Islet of Langerhans (tissue), 1 donor: ENCODE measurements at regions not wholly inside any gene's neighbourhood (a gene's known extent, or its start where the extent isn't known, plus 50 kb on each side); places are given as distances from the start of the nearest gene placed in this dataset.
"Not testable (repeated sequence)": the region's sequence is repeated elsewhere in the genome, so short reads cannot be mapped to it uniquely, and the experiment has no call there.

Experiments used
- FAIRE-seq: peaks from one replicate; lab custom pipeline; 2011; peaks lifted over from hg19 to GRCh38; lab: Jason Lieb, UNC

DNA sequence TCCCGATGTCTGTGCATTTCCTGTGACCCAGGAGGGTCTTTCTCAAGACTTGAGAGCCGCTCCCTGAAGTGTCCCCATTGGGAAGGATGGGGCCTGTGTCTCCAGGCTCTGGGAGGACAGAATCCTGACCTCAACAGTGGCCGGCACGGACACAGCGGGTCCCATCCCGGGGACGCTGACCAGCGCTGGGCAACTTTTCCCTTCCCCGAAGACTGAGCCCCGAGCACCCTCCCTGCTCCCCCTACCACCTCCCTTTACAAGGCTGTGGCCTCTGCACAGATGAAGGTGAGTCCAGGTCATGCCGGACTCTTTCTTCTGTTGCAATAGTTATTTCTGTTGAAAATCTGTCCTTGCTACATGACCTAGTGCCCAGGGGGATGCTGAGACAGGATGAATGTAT, 135.7 kb downstream of the TMEM121 start:
- not testable (repeated sequence) for FAIRE-seq

DNA sequence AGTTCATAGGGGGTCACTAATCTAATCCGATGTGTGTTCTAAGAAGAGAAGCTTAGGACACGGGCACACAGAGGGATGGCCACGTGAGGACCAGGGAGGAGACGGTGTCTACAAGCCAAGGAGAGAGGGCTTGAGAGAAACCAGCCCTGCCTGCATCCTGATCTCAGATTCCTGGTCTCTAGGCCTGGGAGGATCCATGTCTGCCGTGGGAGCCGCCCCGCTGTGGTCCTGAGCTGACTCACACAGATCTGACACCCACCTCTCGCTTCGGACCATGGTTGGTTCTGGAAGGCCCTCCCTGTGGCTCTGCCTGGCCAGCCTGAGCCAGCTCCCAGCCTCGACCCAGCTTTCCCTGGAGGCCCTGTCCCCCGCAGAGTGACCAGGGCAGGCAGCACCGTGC, 136.2 kb downstream of the TMEM121 start:
- not testable (repeated sequence) for FAIRE-seq

DNA sequence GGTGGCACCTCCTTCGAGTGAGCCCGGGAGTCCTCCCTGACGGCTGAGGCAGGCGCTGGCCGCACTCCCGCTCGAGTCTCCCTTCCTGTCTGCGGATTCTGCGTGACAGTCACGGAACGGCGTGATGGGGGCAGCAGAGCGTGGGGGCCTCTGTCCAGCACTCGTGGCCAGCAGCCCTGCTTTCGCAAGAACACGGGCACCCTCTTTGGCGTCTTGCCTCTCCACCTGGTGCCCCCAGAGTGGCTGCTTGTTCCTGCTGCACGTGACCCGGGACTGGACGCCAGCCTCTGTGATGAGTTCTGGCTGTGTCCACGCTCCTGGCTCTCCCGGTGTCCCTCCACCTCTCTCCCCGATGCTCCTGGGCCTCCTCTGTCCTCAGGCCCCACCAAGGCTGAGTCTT, 136.9 kb downstream of the TMEM121 start:
- FAIRE-seq: not testable (repeated sequence)

DNA sequence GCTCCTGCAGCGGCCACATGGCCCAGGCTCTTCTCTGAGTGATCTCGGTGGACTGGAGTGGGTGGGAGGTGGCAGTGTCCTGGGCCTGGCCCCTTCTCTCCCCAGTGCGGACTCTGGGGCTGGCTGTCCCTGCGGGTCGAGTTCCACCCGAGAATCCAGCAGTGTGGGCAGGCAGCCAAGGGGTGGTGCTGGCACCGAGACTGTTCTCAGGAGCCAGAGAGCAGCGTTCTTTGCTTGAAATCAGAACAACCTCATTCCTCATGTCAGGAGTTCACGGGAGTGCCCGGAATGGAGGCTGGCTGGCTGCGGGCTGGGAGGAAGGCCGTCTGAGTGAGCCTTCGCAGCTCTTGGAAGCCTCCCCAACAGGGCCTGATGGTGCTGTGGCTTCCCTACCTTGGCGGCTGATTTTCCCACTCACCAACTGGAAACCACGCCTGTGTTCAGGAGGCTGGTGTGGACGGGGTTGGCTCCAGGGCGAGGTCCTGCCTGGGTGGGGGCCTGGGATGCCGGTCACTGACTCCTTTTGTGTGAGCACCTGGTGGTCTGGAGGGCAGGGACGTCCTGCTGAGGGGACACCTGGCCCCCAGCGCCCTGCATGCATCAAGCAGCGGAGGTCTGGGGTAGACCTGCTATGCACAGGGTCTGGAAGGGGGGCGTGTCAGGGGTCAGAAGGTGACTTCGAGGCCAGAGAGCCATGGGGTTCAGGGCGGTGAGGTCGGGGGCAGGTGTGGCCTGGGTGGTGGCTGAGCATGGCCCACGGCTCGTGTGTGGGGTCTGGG, 137.6 kb downstream of the TMEM121 start:
- FAIRE-seq: not testable (repeated sequence)

DNA sequence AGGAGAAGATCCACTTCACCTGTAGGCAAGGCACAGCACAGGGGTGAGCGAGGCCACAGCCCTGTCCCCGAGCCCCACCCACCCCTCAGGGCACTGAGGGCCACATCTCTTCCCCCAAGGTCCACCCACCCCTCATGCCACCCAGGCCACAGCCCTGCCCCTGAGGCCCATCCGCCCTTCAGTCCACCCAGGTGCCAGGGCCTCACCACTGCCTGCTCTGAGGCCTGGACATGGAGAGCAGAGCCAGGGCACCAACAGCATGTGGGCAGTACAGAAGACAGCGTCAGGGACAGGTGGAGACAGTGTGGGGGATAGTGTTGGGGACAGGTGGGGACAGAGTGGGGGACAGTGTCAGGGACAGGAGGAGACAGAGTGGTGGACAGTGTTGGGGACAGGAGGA, 138.3 kb downstream of the TMEM121 start:
- no peak for FAIRE-seq

DNA sequence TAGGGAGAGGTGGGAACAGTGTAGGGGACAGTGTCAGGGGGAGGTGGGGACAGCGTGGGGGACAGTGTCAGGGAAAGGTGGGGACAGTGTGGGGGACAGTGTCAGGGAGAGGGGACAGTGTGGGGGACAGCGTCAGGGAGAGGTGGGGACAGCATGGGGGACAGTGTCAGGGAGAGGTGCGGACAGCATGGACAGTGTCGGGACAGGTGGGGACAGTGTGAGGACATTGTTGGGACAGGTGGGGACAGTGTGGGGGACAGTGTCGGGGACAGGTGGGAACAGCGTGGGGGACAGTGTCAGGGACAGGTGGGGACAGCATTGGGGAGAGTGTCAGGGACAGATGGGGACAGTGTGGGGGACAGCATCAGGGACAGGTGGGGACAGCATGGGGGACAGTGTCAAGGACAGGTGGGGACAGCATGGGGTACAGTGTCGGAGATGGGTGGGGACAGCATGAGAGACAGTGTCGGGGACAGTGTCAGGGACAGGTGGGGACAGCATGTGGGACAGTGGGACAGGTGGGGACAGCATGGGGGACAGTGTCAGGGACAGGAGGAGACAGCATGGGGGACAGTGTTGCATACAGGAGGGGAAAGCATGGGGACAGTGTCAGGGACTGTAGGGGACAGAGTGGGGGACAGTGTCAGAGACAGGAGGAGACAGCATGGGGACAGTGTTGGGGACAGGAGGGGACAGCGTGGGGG, 139.0 kb downstream of the TMEM121 start:
- FAIRE-seq: no peak

DNA sequence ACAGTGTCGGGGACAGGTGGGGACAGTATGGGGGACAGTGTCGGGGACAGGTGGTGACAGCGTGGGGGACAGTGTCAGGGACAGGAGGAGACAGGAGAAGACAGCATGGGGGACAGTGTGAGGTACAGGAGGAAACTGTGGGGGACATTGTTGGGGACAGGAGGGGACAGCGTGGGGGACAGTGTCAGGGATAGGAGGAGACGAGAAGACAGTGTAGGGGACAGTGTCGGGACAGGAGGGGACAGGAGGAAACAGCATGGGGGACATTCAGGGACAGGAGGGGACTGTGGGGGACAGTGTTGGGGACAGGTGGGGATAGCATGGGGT, 139.5 kb downstream of the TMEM121 start:
- FAIRE-seq: no peak

DNA sequence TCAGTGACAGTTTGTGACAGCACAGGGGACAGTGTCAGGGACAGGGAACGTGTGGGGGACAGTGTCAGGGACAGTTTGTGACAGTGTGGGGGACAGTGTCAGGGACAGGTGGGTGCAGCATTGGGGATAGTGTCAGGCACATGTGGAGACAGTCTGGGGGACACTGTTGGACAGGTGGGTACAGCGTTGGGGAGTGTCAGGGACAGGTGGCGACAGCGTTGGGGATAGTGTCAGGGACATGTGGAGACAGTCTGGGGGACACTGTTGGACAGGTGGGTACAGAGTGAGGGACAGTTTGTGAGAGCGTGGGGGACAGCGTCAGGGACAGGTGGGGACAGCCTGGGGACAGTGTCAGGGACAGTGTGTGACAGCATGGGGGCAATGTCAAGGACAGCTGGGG, 140.0 kb downstream of the TMEM121 start:
- no peak for FAIRE-seq

DNA sequence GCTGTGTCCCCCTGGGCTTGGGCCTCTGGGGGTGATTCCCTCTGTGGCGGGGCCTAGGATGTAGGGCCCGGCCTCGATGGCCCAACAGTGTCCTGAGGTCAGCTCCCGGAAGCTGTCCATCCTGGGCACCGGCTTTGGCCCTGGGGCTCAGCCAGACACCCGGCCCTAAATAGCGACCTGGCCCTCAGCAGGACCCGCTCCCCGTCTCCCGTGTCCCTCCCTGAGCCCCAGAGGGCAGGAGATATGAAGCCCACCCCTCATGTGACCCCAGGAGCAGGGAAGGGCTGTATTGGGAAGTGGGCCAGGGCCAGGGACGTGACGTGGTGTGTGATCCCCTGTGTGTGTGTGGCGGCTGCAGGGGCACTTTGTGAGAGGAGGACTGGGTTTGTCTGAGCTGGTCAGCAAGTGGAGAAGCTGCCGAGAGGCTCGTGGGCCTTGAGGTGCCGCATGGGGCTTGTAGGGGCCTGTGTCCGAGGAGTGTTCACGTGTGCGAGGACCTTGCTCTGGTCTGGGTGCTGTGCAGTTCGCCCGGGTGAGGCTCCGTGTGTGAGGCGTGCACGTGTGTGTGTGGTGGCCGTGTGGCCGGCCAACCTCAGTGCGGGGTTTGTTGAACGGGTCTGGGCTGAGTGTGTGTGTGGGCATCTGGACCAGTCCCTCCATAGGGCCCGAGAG, 140.7 kb downstream of the TMEM121 start:
- FAIRE-seq: not testable (repeated sequence)

DNA sequence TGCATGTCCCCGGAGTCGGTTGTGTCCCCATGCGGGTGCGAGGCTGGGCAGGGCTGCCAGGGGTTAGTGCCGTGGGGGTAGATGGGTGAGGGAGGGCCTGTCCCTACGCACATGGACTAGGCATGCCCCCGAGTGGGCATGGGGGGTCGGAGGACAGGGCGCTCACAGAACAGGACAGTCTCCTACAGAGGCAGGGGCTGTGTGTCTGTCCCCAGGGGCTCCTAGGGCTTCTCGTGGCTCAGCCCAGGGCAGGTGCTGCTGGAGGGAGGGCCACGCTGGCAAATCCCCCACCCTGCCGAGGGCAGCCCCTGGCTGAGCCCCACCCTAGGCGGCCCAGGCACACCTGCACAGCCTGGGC, 141.3 kb downstream of the TMEM121 start:
- FAIRE-seq: not testable (repeated sequence)

DNA sequence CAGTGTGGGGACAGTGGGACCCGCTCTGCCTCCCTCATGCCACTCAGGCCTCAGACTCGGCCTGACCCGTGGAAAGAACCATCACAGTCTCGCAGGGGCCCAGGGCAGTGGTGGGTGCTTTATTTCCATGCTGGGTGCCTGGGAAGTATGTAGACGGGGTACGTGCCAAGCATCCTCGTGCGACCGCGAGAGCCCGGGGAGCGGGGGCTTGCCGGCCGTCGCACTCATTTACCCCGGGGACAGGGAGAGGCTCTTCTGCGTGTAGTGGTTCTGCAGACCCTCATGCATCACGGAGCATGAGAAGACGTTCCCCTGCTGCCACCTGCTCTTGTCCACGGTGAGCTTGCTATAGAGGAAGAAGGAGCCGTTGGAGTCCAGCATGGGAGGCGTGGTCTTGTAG, 141.6 kb downstream of the TMEM121 start:
- FAIRE-seq: not testable (repeated sequence)

DNA sequence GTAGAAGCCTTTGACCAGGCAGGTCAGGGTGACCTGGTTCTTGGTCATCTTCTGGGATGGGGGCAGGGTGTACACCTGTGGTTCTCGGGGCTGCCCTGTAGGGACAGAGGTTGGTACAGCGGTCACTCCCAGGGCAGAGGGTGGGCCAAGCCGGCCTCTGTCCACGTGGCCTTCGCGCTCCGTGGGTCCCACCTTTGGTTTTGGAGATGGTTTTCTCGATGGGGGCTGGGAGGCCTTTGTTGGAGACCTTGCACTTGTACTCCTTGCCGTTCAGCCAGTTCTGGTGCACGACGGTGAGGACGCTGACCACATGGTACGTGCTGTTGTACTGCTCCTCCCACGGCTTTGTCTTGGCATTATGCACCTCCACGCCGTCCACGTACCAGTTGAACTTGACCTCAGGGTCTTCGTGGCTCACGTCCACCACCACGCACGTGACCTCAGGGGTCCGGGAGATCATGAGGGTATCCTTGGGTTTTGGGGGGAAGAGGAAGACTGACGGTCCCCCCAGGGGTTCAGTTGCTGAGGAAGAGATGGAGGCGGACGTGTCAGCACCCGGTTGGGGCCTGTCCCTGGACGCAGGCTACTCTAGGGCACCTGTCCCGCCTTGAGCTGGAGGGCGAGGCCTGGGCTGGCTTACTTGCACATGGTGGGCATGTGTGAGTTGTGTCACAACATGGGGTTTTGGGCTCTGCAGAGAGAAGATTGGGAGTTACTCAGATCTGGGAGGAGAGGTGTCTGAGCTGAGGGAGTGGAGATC, 142.3 kb downstream of the TMEM121 start:
- FAIRE-seq: not testable (repeated sequence)

DNA sequence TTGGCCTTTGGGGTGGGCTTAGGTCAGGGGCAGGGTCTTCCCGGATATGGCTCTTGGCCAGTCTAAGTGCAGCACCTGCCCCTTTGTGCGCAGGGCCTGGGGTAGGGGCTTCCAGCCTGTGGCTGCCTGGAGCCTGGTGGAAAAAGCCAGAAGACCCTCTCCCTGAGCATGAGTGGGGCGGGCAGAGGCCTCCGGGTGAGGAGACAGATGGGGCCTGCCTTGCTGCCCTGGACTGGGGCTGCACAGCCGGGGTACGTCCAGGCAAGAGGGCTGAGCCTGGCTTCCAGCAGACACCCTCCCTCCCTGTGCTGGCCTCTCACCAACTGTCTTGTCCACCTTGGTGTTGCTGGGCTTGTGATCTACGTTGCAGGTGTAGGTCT, 142.8 kb downstream of the TMEM121 start:
- not testable (repeated sequence) for FAIRE-seq

DNA sequence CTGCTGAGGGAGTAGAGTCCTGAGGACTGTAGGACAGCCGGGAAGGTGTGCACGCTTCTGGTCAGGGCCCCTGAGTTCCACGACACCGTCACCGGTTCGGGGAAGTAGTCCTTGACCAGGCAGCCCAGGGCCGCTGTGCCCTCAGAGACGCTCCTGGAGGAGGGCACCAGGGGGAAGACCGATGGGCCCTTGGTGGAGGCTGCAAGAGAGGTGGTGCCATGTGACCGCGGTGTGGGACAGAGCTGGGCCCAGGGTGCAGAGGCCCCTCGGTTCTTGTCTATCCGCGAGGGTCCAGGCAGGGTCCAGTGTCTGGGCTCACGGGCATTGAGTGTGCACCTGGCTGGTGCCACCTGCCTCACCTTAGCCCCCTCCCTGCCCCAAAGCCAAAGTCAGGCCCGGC, 143.3 kb downstream of the TMEM121 start:
- not testable (repeated sequence) for FAIRE-seq

DNA sequence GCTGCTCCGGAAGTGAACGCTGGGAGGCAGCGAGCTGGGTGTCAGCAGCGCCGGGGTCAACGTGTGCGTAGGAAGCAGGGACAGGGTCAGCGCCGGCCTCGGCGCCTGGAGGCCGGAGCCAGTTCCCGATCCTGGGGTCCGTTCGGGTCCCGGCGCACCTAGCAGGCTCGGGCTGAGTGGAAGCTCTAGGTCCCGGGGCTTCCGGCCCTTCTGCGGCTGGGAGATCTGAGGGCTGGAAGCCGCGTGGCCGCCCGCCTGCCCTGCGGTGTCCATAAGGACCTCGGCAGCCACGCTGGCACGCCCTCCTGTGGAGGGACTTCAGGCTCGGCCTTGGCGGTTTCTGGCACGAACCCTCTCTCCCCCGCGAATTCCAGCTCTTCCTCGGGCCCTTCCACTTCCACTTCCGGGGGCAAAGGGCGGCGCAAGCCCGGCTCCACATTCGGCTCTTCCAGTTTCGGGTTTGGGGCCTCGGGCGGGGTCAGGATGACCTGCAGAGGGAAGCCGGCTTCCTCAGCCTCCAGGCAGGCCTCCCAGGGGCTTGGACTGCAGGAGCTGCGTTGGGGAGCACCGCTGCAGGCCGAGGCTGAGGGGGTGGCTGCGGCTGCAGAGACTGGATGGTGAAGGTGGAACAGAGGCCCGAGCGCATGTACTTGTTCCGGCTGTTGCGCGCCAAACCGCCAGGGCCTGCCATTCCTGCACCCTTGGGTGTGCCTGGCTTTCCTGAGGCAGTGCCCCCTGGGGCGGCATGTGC, 146.2 kb downstream of the TMEM121 start:
- FAIRE-seq: not testable (repeated sequence)

DNA sequence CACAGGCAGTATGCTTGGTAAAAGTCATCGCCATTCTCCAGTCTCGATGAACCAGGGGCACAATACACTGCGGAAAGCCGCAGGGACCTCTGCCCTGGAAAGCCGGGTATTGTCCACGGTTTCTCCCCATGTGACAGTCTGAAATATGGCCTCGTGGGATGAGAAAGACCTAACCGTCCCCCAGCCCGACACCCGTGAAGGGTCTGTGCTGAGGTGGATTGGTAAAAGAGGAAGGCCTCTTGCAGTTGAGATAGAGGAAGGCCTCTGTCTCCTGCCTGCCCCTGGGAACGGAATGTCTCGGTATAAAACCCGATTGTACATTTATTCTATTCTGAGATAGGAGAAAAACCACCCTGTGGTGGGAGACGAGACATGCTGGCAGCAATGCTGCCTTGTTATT, 149.1 kb downstream of the TMEM121 start:
- FAIRE-seq: not testable (repeated sequence)

DNA sequence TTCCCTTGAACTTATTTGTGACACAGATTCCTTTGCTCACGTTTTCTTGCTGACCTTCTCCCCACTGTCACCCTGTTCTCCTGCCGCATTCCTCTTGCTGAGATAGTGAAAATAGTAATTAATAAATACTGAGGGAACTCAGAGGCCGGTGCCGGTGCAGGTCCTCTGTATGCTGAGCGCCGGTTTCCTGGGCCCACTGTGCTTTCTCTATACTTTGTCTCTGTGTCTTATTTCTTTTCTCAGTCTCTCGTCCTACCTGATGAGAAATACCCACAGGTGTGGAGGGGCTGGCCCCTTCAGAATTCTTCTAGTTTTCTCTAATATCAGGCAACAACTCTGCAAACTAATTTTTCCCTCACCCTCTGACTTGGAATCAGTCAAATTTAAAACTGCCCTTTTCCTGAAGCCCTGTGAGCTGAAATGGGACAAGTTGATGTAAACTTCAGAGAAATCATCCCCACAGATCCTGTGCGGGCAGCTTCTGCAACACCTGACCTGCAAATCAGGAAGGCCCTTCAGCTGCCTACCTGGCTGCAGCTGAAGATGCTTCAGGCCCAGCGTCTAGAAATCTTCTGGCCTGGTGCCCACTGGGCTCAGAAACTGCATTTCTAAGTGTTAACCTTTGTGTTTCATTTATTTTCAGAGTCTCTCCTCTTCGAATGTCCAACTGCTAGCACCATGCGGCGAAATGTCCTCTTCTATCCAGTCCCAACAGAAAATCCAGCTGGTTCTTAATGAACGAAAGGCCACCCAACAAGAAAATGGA, 149.7 kb downstream of the TMEM121 start:
- not testable (repeated sequence) for FAIRE-seq

DNA sequence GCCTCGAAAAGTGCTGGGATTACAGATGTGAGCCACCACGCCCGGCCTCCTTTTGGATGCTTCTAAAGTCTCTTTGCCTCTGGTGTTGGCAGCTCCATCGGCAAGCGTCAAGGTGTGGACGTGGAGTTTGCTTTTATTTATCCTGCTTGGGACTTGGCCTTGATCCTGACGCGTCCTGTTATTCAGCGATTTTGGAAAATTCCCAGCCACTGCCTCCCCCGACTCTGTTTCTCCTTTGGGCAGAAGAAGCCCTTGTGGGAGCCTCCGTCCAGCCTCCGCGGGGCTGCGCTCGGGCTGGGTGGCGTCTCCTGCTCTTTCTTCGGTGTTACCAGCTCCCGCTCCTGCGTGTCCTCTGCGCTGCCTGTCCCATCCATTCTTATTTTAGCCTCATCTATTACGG, 151.7 kb downstream of the TMEM121 start:
- not testable (repeated sequence) for FAIRE-seq

DNA sequence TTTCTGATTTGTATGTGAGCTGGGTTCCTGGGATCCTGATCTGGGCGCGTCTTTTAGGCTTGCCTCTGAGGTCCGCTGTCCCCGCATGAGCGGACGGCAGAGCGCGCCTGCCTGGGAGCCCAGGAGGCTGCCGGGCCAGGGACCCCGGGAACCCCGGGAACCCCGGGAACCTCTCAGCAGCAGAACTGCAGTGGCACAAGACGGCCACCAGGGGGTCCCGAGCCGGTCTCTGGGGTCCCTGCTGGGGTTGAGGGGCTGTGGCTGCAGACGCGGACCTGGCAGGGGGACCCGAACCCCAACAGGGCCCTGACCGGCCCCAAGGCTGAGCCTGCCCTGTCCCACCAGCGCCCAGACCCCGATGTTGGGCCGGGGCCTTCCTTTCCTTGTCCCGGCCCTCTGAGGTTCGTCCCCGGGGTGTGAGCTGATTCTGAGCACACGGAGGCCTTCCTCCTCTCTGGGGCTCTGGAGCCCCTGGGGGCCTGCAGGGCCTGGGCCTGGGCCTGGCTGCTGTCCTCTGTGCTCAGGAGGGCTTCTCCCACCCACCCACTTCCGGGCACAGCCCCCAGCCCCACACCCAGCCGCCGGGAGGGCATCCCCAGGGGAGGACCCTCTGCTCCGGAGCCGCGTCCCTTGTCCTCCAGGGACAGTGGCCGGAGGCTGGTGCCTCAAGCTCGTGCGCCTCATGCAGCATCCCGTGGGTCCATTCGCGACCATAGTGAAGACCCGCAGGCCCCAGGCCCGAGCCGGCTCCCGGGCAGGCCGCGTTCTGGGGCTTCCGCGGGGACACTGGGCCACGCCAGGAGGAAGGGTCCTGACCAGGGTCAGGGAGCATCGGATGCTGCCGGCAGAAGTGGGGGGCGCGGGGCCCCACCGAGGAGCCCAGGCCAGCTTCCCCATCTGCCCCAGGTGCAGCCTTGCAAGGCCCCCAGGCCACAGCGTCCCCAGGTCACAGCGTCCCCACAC, 152.9 kb downstream of the TMEM121 start:
- not testable (repeated sequence) for FAIRE-seq
